Lower leg skin (tissue), 4 donors: ENCODE measurements at regions not wholly inside any gene's neighbourhood (a gene's known extent, or its start where the extent isn't known, plus 50 kb on each side); places are given as distances from the start of the nearest gene placed in this dataset.

Experiments used
- DNase-seq, 2 donors: peaks; one replicate each; pipeline ENCODE4 v3.0.0-alpha.2; 2019; ENCODE audit warnings: low spot score in 2 of 2
- H3K4me3 ChIP-seq: fragments of 200-600 bp; sonication (generic); 2 replicates; pipeline ENCODE4 v1.5.1; 2017; ENCODE audit warnings: mild to moderate bottlenecking, low read depth; ENCODE audit not compliant: poor library complexity, severe bottlenecking
- CTCF ChIP-seq, 3 donors: fragments of 450-650 bp; IDR thresholded peaks; one replicate each; pipeline ENCODE4 v1.5.1; 2016; ENCODE audit warnings: antibody characterized with exemption in 3 of 3, mild to moderate bottlenecking in 3 of 3, moderate library complexity in 2 of 3
- POLR2A ChIP-seq, 2 donors: fragments of 450-650 bp; IDR thresholded peaks; one replicate each; pipeline ENCODE4 v1.6.1; 2016 to 2017; ENCODE audit warnings: antibody characterized with exemption in 2 of 2, mild to moderate bottlenecking in 1 of 2, moderate library complexity in 1 of 2
- WGBS, 2 donors: methylation state at CpG; one replicate each; pipeline ENCODE4 v1.1.5; 2018; 5-methylcytosine and 5-hydroxymethylcytosine counted together
- intact Hi-C: fragments of 100-400 bp; cut with DNase I; formaldehyde crosslinking; loops from one replicate; pipeline ENCODE4 v1.15.0; 2023; ENCODE audit warnings: low total_unique reads

DNA sequence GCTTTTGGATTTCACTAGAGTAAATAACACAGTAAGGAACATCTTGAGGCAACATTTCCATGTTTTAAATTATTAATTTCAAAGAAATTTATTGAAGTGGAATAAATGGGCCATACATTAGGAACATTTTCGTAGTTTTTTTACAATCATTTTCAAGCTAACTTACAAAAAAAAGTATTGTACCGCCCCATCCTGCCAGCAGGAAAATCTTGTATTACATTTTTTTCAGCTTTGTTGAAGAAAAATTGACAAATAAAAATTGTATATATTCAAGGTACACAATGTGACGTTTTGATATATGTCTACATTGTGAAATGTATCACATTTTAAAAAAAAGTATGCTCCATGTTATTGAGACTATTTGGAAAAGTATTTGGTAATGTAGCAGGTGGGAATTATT is 1001.9 kb upstream of the NR2F2 start:
- no peak overlapping the region for H3K4me3 ChIP-seq
- 76 to 80% methylated on average over 3 of the region's 3 CpGs for WGBS, 2 donors
- intact Hi-C loops = no loop called here
- no peak for TF ChIP-seq POLR2A (IDR thresholded peaks at IDR 0.05)
- no peak for TF ChIP-seq CTCF (IDR thresholded peaks at IDR 0.05)
- no peak for DNase-seq

GRCh38 chr15:95329362-95329761 is 1001.1 kb upstream of the NR2F2 start:
- intact Hi-C loops = no loop called here
- TF ChIP-seq POLR2A (IDR thresholded peaks at IDR 0.05) = no peak
- TF ChIP-seq CTCF (IDR thresholded peaks at IDR 0.05) = no peak
- no peak for DNase-seq
- 67 to 71% methylated on average over 8 of the region's 8 CpGs for WGBS, 2 donors
- no peak overlapping the region for H3K4me3 ChIP-seq

DNA sequence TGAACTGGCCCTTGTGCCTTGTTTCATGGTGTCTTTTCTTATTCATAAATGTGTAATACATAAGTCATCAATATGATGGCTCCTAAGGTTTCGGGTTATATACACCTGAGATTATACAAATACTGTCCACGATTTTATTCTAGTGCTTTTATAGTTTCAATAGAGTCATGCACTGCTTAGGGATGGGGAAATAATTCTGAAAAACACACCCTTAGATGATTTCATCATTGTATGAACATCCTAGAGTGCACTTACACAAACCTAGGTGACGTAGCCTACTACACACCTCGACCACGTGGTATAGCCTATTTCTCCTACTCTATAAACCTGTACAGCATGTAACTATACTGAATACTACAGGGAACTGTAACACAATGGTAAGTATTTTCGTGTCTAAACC is 988.8 kb upstream of the NR2F2 start:
- no peak overlapping the region for H3K4me3 ChIP-seq
- no peak for TF ChIP-seq CTCF (IDR thresholded peaks at IDR 0.05)
- no peak for TF ChIP-seq POLR2A (IDR thresholded peaks at IDR 0.05)
- DNase-seq = no peak
- intact Hi-C loops = no loop called here
- WGBS, 2 donors = 85 to 91% methylated on average over 6 of the region's 6 CpGs

- TF ChIP-seq POLR2A (IDR thresholded peaks at IDR 0.05) (no peak), CTCF (IDR thresholded peaks at IDR 0.05) (no peak)
- H3K4me3 ChIP-seq = no peak overlapping the region
- intact Hi-C loops = no loop called here
- DNase-seq = no peak
- 78 to 81% methylated on average over 4 of the region's 4 CpGs for WGBS, 2 donors
Observed at GRCh38 chr15:95345867-95346266, 984.6 kb upstream of the NR2F2 start.

DNA sequence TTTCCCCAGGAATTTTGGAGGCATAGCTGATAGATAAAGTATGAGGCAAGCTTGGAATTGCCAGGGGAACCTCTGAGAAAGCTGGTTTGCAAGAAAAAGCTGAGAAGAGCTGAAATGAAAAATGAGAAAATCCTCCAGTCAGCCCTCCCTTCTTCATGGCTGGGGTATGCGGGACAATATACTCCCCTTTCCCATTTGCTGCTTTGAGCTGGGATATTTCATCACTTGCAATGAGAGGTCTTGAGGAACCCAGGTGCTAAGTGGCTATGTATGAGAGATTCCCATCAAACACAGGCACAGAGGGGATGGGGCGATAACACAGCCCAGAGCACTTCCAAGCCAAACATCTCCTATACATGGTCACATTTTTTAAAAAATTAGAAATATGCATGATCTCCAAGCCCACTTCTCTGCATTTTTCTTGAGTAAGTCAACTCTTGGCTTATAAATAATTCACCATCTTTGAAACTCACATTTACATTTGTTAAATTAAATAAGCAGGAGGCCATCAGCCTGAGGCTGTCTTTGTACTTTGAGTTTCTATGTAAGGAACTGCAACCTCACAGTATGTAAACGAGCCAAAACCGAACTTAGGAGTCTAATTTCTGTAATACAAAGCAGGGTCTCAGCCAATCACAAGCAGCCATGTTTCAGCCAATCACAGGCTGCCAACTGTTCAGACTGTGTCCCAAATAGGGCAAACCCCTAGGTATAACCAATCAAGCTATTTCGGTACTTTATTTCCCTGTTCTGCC is 983.6 kb upstream of the NR2F2 start:
- intact Hi-C loops = no loop called here
- H3K4me3 ChIP-seq = no peak overlapping the region
- 66 to 77% methylated on average over 5 of the region's 5 CpGs for WGBS, 2 donors
- no peak for TF ChIP-seq POLR2A (IDR thresholded peaks at IDR 0.05)
- DNase-seq = no peak

GRCh38 chr15:95347837-95348236 is 982.7 kb upstream of the NR2F2 start:
- H3K4me3 ChIP-seq = no peak overlapping the region
- 67 to 73% methylated on average over 1 of the region's 1 CpG for WGBS, 2 donors
- intact Hi-C loops = no loop called here
- TF ChIP-seq POLR2A (IDR thresholded peaks at IDR 0.05) = no peak
- TF ChIP-seq CTCF (IDR thresholded peaks at IDR 0.05) = no peak
- no peak for DNase-seq
